ENCODE measurements at regions not wholly inside any gene's neighbourhood (a gene's known extent, or its start where the extent isn't known, plus 50 kb on each side); places are given as distances from the start of the nearest gene placed in this dataset.
A peak's percentile ranks its signal among the peaks of the same experiment; 100 is the strongest.

DNA sequence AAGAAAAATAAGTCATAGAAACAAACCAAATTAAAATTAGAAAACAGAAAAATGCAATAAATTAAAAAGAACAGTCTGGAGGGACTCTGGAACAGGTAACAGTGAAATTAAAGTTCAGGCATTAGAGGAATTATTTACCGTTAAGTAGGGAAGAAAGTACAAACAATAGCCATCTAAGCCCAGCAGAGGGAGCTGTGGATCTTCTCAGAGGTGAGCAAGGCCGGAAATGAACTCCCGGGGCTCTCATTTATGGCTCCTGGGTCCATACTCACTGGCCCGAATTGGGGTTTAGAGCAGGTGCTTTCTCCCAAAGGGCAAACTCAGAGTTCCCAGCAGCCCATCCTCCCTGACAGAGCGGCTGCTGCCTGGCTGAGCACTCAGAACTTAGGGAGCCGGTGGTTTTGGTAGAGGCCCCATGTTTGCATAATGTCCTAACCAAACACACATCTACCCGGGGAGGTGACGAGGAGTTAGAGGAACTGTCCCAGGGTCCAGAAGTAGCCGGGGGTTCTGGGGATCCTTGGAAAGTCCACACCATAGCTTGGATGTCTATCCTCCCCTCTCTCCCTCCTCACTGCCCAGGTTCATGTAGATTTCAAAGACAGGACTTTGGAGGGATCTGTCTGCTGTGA, 87.8 kb upstream of the VPREB1 start:
- TF ChIP-seq, protein P1, sequence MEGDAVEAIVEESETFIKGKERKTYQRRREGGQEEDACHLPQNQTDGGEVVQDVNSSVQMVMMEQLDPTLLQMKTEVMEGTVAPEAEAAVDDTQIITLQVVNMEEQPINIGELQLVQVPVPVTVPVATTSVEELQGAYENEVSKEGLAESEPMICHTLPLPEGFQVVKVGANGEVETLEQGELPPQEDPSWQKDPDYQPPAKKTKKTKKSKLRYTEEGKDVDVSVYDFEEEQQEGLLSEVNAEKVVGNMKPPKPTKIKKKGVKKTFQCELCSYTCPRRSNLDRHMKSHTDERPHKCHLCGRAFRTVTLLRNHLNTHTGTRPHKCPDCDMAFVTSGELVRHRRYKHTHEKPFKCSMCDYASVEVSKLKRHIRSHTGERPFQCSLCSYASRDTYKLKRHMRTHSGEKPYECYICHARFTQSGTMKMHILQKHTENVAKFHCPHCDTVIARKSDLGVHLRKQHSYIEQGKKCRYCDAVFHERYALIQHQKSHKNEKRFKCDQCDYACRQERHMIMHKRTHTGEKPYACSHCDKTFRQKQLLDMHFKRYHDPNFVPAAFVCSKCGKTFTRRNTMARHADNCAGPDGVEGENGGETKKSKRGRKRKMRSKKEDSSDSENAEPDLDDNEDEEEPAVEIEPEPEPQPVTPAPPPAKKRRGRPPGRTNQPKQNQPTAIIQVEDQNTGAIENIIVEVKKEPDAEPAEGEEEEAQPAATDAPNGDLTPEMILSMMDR (IDR thresholded peaks at IDR 0.05): peak in 3 of 4 experiments; percentile 22 to 55 (median 34)
- TF ChIP-seq POLR2AphosphoS5 (IDR thresholded peaks at IDR 0.05) (no peak), POLR2A (IDR thresholded peaks at IDR 0.05) (no peak), EP300 (IDR thresholded peaks at IDR 0.05) (no peak)

Data from sigmoid colon (tissue), 4 donors.